Stimulated activated naive CD4-positive, alpha-beta T cell (primary cell): ENCODE measurements at regions not wholly inside any gene's neighbourhood (a gene's known extent, or its start where the extent isn't known, plus 50 kb on each side); places are given as distances from the start of the nearest gene placed in this dataset.
"Not testable (repeated sequence)": the region's sequence is repeated elsewhere in the genome, so short reads cannot be mapped to it uniquely, and the experiment has no call there.

Experiments
- DNase-seq, 6 experiments: peaks; one replicate each; lab custom pipeline; 2025; lab: John Stamatoyannopoulos, UW

DNA sequence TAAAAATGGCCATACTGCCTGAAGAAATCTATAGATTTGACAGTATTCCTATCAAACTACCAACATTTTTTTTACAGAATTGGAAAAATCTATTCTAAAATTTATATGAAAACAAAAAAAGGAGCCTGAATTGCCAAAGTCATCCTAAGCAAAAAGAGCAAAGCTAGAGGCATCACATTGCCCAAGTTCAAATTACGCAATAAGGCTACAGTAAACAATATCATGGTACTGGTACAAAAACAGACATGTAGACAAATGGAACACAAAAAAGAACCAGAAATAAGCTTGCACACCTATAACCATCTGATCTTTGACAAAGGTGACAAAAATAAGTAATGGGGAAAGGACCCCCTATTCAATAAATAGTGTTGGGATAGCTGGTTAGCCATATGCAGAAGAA is 50.2 kb upstream of the THSD7B start:
- no peak for DNase-seq

DNA sequence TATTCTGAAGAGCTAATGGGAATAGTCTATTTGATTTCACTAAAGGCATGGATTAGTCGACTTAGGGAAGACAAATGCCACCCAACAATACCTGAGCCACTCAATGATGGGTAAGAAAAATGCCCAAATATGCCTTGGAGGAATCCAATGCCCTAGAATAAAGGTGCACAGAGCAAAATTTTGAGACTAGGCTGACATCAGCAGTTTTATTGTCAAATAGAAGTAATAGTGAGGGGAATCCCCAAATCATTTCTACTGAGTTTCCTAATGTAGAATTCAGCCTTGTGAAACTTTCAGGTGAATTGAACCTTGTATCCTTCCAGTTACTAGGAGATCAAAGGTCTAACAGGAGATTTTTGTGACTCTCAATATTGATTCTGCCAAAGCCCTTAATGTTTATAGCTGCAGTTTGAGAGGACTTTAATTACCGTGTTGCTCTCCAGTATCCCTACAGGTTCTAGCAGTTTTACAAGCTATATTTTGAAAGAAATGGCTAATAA is 50.8 kb upstream of the THSD7B start:
- DNase-seq: no peak

DNA sequence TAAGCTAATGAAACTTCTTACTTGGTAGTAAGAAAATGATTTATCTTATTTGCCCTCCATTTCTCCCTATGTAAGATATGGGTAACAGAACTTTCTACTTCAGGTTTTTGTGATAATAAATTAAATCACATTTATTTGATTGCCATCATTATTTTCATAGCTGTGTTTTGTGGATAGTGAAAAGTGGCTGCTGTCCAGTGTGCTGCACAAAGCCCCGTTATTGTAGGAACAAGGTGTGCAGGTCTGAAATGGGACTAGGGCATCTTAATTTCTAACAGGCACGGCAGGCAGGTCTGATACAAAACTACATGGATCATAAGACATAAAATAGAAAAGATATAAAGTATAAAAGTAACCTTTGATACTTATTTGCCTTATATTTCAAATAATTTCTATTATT is 51.6 kb upstream of the THSD7B start:
- no peak for DNase-seq

DNA sequence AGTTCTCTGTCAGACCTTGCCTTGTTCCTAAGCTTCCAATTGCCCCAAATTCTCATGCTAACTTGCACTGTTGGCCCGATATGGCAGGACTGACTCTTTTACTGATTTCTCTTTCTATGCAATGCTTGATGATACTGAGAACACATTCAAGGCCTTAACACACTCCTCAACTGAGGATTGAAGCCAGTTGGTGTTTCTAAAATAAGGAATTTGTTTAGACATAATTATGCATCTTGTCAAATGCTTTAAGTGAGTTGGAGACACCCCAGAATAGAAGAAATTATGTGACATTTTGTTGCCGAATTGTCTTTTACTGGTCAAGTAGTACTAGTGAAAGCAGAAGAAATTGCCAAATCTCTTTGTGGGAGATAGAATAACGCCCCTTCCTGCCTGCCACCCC is 60.0 kb upstream of the THSD7B start:
- no peak for DNase-seq

DNA sequence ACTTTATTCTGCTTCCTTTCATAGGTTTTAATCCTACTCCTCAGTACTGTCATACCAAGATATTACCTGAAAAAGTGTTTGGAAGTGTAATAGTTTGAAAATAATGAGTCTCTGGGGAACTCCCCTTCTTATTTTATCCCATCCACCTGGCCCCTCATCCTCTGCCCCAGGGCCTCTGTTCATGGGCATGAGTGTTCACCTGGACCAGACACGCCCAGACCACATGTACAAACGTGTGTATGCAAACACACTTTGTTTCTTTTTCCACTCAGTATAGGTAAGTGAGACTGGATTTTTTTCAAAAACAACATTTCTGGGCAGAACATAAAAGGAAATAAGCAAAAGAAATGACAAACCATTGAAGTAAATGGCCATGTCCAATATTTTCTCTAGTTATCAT is 62.1 kb upstream of the THSD7B start:
- DNase-seq: no peak

DNA sequence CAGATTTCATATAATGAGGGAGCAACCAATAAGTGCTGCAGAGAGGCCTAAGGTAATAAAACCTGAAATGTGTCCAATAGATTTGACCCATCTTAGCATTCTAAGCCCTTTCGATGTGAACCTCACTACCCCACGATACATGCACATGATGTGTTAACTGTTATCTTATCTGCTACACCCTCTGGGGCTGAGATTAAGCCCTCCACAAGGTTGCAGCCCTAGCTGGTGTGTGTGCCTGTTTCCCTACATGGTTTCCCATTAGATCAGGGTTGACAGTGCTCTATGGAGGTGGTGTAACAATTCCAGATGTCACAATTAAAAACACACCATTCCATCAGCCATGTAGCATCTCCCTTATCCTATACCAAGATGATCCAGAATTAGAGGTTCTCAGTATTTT is 68.9 kb upstream of the THSD7B start:
- DNase-seq: no peak

DNA sequence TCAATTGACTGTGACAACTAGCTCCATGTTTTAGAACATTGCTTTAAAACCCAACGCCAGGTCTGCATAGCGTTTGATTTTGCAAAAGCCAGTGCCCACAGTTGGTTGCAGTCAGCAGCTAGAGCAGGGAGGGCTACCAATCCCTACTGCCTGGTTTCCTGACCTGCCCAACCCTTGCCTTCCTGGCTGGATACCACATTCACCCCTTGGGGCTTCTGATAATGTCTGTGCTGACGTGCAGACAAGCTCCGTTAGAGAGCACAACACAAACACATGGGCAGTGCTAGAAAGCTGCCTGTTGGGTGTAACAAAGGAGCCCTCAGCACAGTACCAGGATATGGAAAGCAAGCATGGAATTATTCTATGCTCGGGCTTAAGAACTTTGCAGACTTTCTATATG is 71.4 kb upstream of the THSD7B start:
- DNase-seq: no peak

DNA sequence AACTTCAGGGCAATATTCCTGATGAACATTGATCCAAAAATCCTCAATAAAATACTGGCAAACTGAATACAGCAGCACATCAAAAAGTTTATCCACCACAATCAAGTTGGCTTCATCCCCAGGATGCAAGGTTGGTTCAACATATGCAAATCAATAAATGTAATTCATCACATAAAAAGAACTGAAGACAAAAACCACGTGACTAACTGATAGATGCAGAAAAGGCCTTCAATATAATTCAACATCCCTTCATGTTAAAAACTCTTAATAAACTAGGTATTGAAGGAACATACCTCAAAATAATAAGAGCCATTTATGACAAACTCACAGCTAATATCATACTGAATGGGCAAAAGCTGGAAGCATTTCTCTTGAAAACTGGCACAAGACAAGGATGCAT is 85.3 kb upstream of the THSD7B start:
- not testable (repeated sequence) for DNase-seq

DNA sequence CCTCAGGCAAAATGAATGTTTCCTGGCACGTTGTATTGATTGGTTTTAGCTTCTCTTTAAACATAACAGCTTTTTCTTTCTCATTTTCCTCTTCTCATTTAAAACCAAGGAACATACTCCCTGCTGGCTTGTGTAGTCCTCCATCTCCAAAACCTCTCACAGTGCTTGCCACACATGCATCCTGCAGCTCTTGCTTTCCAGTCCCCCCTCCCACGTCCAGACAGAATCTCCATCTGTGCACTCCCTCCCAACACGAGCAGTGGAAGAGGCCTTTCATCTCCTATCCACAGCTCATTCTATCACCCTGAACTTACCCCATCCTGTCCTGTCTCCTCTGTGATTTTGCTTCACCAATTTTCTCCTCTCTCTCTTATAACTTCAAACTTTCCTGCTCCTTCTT is 99.6 kb upstream of the THSD7B start:
- DNase-seq: no peak

DNA sequence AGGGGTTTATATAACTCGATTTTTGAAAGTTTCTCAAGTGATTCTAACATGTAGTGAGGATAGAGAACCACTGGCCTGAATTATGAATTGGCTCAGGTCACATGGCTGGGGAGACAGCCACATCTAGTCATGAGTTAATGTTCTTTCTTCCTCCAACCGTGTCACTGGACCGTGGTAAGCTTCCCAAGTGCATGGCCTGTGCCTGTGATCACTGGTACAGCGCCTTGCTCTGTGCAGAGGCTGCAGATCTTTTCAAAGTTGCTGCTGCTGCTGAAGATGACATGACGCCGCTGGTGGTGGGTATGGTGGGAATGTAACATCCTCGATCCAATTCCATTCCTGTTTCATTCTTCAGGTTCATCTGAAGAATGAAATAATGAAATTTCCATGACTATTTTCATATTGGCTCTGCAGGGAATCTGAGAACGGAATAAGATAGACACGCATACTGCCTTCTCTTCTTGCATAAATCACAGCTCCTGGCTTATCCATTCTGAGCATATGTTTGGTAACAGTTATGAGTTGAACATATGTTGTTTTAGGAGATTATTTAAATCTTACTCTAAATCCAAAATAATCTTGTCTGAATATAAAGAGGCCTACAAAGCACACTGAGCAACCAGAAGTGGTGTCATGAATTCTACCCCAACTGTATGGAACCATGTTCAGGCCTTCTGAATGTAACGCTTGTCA is 100.5 kb upstream of the THSD7B start:
- no peak for DNase-seq

DNA sequence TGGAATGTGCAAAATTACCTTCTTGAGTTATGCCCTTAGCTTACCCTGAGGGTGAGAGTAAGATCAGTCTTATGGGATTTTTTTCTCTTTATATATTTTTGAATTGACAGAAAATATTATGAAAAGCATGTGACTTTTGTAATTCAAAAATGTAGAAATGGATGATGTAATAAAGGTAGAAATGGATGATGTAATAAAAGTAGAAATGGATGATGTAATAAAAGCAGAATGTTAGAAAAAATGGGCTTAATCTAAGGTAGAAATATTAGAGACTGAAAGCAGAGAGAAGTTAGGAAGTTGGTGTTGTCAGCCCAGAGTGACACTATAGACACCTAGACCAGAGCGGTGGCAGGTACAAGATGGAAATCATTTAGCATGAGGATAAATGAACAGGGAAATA is 107.1 kb upstream of the THSD7B start:
- no peak for DNase-seq

DNA sequence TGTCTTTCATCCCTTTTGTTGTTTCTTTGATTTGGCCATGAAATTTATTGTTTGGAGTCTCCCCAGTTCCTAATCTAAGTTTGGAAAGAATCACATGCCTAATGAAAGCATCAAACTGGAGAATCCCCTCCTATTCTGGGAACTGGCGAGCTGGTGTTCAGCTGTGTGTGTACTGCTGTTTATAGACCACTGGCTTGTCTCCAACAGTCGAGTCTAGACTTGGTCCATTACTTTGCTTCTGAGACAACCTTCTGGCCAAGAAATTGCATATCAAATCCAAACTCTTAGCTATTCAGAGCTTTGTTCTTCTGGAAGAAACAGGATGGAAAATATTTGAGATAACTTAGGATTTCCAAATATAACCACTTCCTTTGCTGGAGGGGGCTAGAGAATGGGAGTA is 111.5 kb upstream of the THSD7B start:
- no peak for DNase-seq

DNA sequence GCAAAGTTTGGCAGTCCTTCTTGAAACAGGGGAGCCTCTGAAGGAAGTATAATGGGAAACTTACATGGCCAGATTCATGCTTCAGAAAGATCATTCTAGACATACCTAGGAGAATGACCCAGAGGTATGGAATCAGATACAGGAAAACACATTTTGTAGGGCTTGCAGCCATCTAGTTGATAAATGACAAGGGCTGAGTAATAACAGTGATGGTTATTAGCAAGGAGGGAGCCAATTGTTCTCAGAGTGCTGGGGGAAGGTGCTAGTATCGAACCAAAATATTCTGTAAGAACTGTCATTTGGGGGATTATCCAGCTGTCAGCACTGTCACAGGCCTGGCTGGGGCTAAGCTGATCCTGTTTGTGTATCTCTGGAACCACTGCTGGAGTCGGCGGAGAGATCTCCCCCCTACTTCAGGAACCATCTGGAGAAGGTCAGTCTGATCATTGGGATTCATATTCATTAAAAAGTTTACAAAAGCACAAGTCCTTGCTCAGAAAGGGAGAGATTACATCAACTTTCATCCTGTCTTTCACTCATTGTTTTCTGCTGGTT is 113.8 kb upstream of the THSD7B start:
- no peak for DNase-seq

DNA sequence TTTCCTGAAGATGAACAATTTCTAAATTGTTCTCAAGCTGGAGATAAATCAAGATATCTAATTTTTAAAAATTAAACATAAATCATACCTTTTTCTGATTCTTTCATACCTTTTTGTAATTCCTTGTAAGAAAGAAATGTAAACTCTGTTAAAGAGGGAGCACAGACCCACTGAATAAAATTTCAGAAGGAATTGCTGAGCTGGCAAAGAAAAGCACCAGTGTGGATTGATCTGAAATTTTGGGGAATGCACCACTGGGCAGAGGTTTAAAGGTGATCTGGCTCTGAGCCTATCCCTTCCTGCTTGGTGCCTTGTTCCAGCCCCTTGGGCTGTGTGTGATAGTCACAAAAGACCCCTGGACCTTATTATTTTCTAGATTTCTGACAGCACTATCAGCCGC is 118.3 kb upstream of the THSD7B start:
- DNase-seq: no peak

DNA sequence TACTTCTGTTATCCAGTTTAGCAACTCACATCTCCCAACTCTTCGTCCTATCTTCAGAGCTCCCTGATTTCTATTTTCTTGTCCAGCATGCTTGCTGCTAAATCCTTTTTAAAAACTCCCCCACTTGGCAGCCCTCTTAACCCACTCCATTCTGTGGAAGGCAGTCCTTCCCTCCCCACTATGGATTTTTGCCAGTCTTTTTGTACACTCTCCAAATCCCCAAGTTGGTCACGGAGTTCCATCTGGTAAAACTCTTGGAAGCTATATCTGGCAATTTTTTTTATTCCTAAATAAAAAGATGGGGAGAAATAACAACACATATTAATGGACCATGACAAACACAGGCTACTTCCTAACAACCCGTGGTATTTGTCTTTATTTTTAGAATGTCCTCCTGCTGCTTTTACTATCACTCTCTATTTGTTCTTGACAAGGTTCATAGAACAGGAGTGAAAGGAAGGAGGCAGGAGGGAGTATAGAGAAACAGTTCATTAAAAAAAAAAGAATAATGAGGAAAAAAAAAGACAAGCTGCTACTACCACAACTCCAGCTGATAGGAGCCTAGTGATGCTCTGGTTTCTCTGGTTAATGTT is 120.0 kb upstream of the THSD7B start:
- DNase-seq: no peak

DNA sequence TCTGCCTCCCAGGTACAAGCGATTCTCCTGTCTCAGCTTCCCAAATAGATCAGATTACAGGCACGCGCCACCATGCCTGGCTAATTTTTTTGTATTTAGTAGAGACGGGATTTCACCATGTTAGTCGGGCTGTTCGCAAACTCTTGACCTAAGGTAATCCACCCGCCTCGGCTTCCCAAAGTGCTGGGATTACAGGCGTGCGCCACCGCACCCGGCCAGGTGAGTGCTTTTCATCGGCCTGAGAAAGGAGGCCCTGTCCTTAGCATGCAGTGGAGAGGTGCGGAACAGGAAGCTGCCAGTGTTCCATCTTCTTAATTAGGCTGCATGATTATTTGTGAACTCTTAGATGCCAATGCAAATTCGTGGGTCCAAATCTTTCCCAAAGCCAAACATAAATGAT is 125.7 kb upstream of the THSD7B start:
- DNase-seq: no peak

DNA sequence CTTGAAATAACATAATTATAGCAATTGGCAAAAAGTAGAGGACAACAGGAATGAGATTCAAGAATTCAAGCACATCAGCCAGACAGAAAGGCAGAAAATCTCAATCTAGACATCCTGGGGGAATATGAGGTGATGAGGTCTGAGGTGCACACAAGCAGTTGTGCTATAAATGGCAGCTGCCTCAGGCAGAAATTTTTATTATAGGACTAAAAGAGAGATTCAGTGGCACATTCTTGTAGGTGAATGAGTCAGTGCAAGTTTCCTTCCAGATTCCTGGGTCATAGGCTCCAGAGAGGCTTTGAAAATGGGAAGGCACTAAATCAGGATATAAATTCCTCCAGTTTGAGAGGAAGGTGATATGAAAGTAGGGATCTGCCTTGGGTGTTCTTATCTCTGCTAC is 127.2 kb upstream of the THSD7B start:
- no peak for DNase-seq

DNA sequence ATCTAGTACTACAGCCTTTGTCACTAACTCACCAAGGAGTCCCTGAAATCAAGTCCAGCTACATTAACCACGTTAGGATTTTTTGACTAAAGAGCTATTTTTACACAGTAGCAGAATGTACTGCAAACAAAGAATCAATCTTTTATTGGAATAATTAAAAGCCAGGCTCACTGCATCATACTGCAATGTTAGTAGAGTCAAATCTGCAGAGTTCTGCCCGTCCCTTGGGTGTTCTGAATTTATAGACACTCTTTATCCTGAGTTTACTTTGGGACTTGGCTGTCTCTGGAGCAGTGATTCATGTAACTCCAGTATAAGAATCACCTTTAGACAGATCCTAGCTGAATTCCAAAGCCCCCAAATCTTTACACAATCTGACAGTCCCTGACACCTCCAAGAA is 127.9 kb upstream of the THSD7B start:
- DNase-seq: no peak

DNA sequence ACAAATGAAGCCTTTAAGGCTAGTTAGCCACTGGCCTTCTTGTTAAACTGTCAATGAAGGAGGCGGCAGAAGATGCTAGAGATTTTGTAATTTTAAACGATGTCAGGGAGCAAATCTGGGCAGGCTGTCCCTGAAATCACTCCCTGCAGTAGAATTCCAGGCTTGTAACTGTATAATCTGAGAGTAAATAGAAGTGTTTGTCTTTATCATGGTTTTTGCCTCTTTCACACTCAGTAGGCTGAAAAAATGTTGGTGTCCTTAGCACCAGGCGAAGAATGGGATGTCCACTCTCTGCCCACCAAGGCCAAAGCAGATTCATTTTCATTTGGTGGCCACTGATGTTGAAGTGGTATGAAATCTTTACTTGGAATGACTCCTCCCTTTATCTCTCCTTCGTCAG is 136.9 kb upstream of the THSD7B start:
- DNase-seq: no peak

DNA sequence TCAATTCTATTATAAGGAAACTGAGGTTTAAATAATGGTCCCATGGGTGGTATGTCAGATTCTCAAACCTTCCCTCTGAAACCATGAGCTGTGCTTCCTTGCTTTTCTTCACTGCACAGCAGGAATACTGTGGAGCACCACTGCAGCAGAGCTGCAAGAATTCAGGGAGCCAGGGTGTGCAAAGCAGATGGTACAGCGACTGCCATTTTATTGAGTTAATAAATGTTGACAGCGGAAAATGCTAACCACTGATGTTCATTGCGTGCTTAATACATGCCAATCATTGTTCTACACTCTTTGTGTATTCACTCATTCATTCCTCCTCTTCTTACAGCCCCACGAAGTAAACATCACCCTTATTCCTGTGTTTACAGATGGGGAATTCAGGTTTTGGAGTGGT is 152.2 kb upstream of the THSD7B start:
- DNase-seq: no peak

DNA sequence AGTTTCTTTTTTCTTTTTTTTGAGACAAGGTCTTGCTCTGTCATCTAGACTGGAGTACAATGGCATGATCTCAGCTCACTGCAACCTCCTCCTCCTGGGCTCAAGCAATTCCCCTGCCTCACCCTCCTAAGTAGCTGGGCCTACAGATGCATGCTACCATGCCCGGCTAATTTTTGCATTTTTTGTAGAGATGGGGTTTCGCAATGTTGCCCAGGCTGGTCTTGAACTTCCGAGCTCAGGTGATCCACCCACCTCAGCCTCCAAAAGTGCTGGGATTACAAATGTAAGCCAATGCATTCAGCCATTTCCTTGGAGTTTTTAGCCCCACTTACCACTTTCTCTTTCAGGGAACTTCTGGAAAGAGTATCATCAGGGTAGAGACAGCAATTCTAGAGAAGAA is 153.3 kb upstream of the THSD7B start:
- DNase-seq: no peak

DNA sequence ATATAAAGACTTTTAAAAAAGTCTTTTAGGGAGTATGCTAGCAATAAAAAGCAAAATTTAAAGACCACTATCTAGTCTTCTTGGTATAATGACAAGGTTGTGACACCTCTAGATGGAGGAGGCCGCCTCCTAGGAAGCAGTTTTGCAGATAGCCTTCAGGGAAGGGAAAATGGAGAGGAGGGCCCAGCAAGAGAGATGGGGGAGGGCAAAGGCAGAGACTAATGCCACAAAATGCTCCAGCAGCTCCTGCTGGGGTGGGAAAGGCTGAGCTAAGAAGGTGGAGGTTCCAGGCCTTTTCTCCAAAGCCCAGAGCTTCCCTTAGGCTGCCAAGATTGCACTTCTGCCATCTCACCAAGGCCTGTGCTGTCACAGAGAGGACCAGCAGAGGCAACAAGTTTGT is 153.9 kb upstream of the THSD7B start:
- no peak for DNase-seq

DNA sequence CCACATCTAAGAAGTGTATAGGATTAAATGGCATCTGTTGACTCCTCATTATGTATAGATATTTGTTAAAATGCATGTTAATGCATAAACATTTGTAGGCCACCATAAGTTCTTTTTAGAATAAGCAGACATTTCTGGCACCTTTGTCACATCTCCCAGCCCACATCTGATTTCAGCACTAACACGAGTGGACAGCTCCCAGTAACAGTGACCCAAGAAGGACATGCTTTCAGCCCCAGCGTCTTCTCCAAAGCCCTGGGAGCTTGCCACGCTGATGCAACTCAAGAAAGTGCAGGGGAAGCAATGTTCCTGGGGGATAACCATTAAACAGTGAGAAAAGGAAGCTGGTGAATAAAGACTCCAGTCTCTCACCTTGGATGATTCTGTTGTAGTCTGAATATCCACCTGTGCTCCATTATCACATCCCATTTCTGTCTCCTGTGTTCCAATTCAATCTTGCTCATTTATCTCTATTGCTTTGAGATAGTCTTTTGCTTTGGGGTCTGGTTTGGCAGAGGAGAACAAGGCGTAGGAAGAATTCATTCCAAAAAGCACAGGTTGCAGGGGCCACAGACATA is 182.6 kb upstream of the THSD7B start:
- DNase-seq: no peak

DNA sequence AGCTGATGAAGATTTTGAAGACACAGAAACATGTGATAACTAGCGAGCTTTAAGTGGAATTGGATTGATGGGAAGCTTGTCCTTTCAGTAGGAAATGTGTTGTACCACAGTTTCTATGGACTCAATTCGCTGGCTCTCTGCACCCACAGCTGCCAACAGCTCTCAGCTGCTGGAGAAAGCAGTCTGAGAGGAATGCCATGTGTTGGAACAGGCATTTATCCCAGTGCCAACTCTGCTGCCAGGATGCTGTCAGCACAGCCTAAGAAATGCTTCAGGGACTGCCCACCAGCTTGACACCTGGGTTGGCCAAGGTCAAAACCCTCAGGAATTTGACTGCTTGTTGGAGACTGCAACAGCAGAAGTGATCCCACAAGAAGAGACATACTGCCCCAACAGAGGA is 193.0 kb upstream of the THSD7B start:
- DNase-seq: no peak
